ENCODE measurements at regions not wholly inside any gene's neighbourhood (a gene's known extent, or its start where the extent isn't known, plus 50 kb on each side); places are given as distances from the start of the nearest gene placed in this dataset.

DNA sequence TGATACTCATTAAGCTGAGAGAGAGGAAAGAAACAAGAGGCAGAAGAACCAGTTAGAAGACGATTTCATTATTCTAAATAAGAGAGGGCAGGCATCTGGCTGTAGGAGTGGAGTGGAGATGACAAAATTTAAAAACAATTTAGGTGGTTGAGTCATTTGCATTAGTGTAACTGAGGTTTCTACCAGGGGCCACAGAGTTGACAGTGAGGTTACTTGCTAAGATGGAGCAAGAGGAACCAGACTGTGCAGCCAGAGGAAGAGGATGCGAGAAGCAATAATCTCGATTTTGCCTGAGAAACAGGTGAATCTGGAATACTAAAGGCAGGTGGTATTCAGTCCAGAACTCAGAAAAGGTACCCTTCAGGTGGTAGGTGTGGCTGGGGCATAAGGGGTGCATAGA lies 491.9 kb downstream of the MID1IP1 start:
- Histone ChIP-seq H3K27me3 (no peaks in the 10 kb centered on the region), H3K9me3 (ENCODE audit: low read depth) (no peaks in the 10 kb centered on the region), H3K4me3 (no peak overlapping the region), H3K4me1 (ENCODE audit: low read depth) (no peaks in the 10 kb centered on the region), H3K27ac (no peak overlapping the region), H3K36me3 (no peaks in the 10 kb centered on the region)
- DNase-seq (ENCODE audit: low read depth in 1 of 2, low spot score in 1 of 2) = no peak
- TF ChIP-seq, protein P1, sequence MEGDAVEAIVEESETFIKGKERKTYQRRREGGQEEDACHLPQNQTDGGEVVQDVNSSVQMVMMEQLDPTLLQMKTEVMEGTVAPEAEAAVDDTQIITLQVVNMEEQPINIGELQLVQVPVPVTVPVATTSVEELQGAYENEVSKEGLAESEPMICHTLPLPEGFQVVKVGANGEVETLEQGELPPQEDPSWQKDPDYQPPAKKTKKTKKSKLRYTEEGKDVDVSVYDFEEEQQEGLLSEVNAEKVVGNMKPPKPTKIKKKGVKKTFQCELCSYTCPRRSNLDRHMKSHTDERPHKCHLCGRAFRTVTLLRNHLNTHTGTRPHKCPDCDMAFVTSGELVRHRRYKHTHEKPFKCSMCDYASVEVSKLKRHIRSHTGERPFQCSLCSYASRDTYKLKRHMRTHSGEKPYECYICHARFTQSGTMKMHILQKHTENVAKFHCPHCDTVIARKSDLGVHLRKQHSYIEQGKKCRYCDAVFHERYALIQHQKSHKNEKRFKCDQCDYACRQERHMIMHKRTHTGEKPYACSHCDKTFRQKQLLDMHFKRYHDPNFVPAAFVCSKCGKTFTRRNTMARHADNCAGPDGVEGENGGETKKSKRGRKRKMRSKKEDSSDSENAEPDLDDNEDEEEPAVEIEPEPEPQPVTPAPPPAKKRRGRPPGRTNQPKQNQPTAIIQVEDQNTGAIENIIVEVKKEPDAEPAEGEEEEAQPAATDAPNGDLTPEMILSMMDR (IDR thresholded peaks at IDR 0.05; ENCODE audit: low read depth, low read length) = no peak

DNA sequence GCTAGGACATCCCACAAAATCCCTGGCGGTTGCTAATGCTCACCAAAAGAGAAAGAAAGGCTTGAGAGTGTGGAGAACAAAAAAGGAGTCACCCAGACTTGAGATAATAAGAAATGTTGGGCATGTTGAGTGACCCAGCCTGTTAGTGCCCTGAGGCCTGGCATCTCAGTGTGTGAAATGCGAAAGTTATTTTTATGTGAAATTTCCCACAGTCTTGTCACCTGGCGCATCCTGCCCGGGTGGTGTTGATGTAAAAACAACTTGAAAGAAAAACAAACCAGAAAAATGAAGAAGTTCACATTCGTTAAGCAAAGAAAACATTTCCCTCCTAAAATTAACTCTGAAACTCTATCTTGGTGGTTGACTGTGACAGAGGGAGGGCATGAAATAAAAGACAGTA lies 495.2 kb downstream of the MID1IP1 start:
- no peak for DNase-seq (ENCODE audit: low read depth in 1 of 2, low spot score in 1 of 2)
- H3K27ac ChIP-seq = no peak overlapping the region
- no peaks in the 10 kb centered on the region for H3K36me3 ChIP-seq
- TF ChIP-seq, protein P1 (IDR thresholded peaks at IDR 0.05; ENCODE audit: low read depth, low read length) = no peak
- no peaks in the 10 kb centered on the region for H3K9me3 ChIP-seq (ENCODE audit: low read depth)
- H3K4me3 ChIP-seq = no peak overlapping the region
- H3K4me1 ChIP-seq (ENCODE audit: low read depth) = no peaks in the 10 kb centered on the region
- no peaks in the 10 kb centered on the region for H3K27me3 ChIP-seq

GRCh38 chrX:39298821-39299220 lies 497.6 kb downstream of the MID1IP1 start:
- no peak overlapping the region for H3K4me3 ChIP-seq
- TF ChIP-seq, protein P1 (IDR thresholded peaks at IDR 0.05; ENCODE audit: low read depth, low read length) = no peak
- no peaks in the 10 kb centered on the region for H3K27me3 ChIP-seq
- no peaks in the 10 kb centered on the region for H3K4me1 ChIP-seq (ENCODE audit: low read depth)
- H3K9me3 ChIP-seq (ENCODE audit: low read depth) = no peaks in the 10 kb centered on the region
- no peak for DNase-seq (ENCODE audit: low read depth in 1 of 2, low spot score in 1 of 2)
- H3K27ac ChIP-seq = no peak overlapping the region
- no peaks in the 10 kb centered on the region for H3K36me3 ChIP-seq

- Histone ChIP-seq H3K27me3 (no peaks in the 10 kb centered on the region), H3K36me3 (no peaks in the 10 kb centered on the region), H3K4me3 (no peak overlapping the region), H3K27ac (no peak overlapping the region), H3K9me3 (ENCODE audit: low read depth) (no peaks in the 10 kb centered on the region), H3K4me1 (ENCODE audit: low read depth) (no peaks in the 10 kb centered on the region)
- TF ChIP-seq, protein P1 (IDR thresholded peaks at IDR 0.05; ENCODE audit: low read depth, low read length) = no peak
- DNase-seq (ENCODE audit: low read depth in 1 of 2, low spot score in 1 of 2) = no peak
These were observed 498.4 kb downstream of the MID1IP1 start for GRCh38 chrX:39299615-39300014.

- TF ChIP-seq, protein P1 (IDR thresholded peaks at IDR 0.05; ENCODE audit: low read depth, low read length) = no peak
- H3K27me3 ChIP-seq = no peaks in the 10 kb centered on the region
- no peak for DNase-seq (ENCODE audit: low read depth in 1 of 2, low spot score in 1 of 2)
- no peaks in the 10 kb centered on the region for H3K9me3 ChIP-seq (ENCODE audit: low read depth)
- no peaks in the 10 kb centered on the region for H3K36me3 ChIP-seq
- H3K4me1 ChIP-seq (ENCODE audit: low read depth) = no peaks in the 10 kb centered on the region
- H3K4me3 ChIP-seq = no peak overlapping the region
- H3K27ac ChIP-seq = no peak overlapping the region
These were observed 499.8 kb downstream of the MID1IP1 start for GRCh38 chrX:39301036-39301435.

GRCh38 chrX:39302838-39303237 lies 501.6 kb downstream of the MID1IP1 start:
- TF ChIP-seq, protein P1 (IDR thresholded peaks at IDR 0.05; ENCODE audit: low read depth, low read length) = no peak
- no peaks in the 10 kb centered on the region for H3K9me3 ChIP-seq (ENCODE audit: low read depth)
- H3K36me3 ChIP-seq = no peaks in the 10 kb centered on the region
- no peak for DNase-seq (ENCODE audit: low read depth in 1 of 2, low spot score in 1 of 2)
- no peaks in the 10 kb centered on the region for H3K27me3 ChIP-seq
- H3K4me3 ChIP-seq = no peak overlapping the region
- H3K4me1 ChIP-seq (ENCODE audit: low read depth) = no peaks in the 10 kb centered on the region
- no peak overlapping the region for H3K27ac ChIP-seq
